Heart left ventricle (tissue), 13 donors: ENCODE measurements at regions not wholly inside any gene's neighbourhood (a gene's known extent, or its start where the extent isn't known, plus 50 kb on each side); places are given as distances from the start of the nearest gene placed in this dataset.

Experiments used
- POLR2A ChIP-seq, 2 donors: fragments of 450-650 bp; IDR thresholded peaks; one replicate each; pipeline ENCODE4 v1.6.1; 2017; ENCODE audit warnings: antibody characterized with exemption in 2 of 2, mild to moderate bottlenecking in 2 of 2, moderate library complexity in 2 of 2
- TF ChIP-seq, protein P1 (sequence below), 12 donors: fragments of 200-600 bp; sonication (generic) in 4 of 12; IDR thresholded peaks; one replicate each; pipeline versions ENCODE4 v1.5.0 to v1.8.0; 2018 to 2022; ENCODE audit warnings: antibody characterized with exemption in 12 of 12, mild to moderate bottlenecking in 5 of 12
- donor health status: ischemic (EF 13 %, LVEDD 7.1; RV severe dilation, severe dysfunction).
- donor health status: DM: no; HTN: yes; CAD: no.
- donor health status: DM: no; HTN: no; CAD: no.
- donor health status: ischemic (EF 25% LVEDD 6.9; RV normal size, moderate dysfunction).
- donor health status: ischemic (EF 25% LVEDD 5.7; RV mildly dilated, moderate dysfunction).
- donor health status: ischemic (EF 35%, LVEDD 5.7; RV mildly dilated, moderate dysfunction).
- donor health status: nonischemic (EF 11% LVEDD 7.7; RV severe dilation, severe dysfunction).
- donor health status: DM: yes; HTN: yes; CAD: no.
- donor health status: PGD.
- donor health status: ischemic (EF 29% LVEDD 5.4; RV normal size, mild dysfunction).
- donor health status: nonischemic (EF 23%, LVEDD 6.1; RV moderate dilation, normal function).

DNA sequence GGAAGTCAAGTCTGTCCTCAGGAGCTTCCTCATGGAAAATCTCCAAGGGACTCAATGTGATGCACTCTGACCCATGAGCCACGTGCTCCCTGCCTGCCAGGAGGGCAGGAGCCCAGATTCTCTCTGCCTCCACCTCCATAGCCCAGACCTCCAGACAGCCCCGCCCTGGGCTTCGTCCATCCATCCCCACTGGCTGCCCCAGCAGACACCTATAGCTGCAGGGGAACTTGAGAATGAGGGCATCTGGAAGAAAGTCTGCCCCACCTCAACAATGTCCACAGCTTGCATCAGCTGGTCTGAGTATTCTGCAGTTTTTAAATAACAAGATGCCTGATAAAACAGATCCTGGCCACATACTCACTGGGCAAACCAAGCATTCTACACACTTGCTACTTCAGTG is 418.8 kb upstream of the SMIM21 start:
- TF ChIP-seq, protein P1, sequence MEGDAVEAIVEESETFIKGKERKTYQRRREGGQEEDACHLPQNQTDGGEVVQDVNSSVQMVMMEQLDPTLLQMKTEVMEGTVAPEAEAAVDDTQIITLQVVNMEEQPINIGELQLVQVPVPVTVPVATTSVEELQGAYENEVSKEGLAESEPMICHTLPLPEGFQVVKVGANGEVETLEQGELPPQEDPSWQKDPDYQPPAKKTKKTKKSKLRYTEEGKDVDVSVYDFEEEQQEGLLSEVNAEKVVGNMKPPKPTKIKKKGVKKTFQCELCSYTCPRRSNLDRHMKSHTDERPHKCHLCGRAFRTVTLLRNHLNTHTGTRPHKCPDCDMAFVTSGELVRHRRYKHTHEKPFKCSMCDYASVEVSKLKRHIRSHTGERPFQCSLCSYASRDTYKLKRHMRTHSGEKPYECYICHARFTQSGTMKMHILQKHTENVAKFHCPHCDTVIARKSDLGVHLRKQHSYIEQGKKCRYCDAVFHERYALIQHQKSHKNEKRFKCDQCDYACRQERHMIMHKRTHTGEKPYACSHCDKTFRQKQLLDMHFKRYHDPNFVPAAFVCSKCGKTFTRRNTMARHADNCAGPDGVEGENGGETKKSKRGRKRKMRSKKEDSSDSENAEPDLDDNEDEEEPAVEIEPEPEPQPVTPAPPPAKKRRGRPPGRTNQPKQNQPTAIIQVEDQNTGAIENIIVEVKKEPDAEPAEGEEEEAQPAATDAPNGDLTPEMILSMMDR (IDR thresholded peaks at IDR 0.05): no peak
- TF ChIP-seq POLR2A (IDR thresholded peaks at IDR 0.05): no peak
